Type B pancreatic cell (in vitro differentiated cells): ENCODE measurements at regions not wholly inside any gene's neighbourhood (a gene's known extent, or its start where the extent isn't known, plus 50 kb on each side); places are given as distances from the start of the nearest gene placed in this dataset.
"Not testable (repeated sequence)": the region's sequence is repeated elsewhere in the genome, so short reads cannot be mapped to it uniquely, and the experiment has no call there.

Experiments
- DNase-seq: peaks from one replicate; pipeline ENCODE4 v3.0.0; 2021; ENCODE audit warnings: mixed read lengths; ENCODE audit not compliant: unreplicated experiment; ENCODE audit errors: extremely low spot score
- H3K27ac Mint-ChIP-seq: 2 replicates; pipeline ENCODE4 v1.8.0; 2021; ENCODE audit warnings: mild to moderate bottlenecking, mixed read lengths
- H3K27me3 Mint-ChIP-seq: 2 replicates; pipeline ENCODE4 v1.8.0; 2021; ENCODE audit warnings: mixed read lengths
- H3K36me3 Mint-ChIP-seq: 2 replicates; pipeline ENCODE4 v1.8.0; 2021; ENCODE audit warnings: mixed read lengths
- H3K4me1 Mint-ChIP-seq: one replicate; pipeline ENCODE4 v1.8.0; 2021; ENCODE audit warnings: mixed read lengths; ENCODE audit not compliant: unreplicated experiment
- H3K4me3 Mint-ChIP-seq: 2 replicates; pipeline ENCODE4 v1.8.0; 2021; ENCODE audit warnings: mild to moderate bottlenecking, mixed read lengths
- H3K9me3 Mint-ChIP-seq: 2 replicates; pipeline ENCODE4 v1.8.0; 2021; ENCODE audit warnings: mixed read lengths
- CTCF ChIP-seq: fragments of 200-600 bp; sonication (generic); conservative IDR thresholded peaks from 2 replicates; pipeline ENCODE4 v1.5.0; 2021; ENCODE audit warnings: antibody characterized with exemption, mild to moderate bottlenecking

GRCh38 chr7:149586646-149587645 is 89.3 kb upstream of the ZNF746 start:
- peaks cover 5% of the 10 kb centered on the region for H3K9me3 Mint-ChIP-seq
- H3K27ac Mint-ChIP-seq: no peak overlapping the region
- no peaks in the 10 kb centered on the region for H3K27me3 Mint-ChIP-seq
- no peak for DNase-seq
- peaks cover 67% of the 10 kb centered on the region for H3K36me3 Mint-ChIP-seq
- no peak for TF ChIP-seq CTCF
- H3K4me1 Mint-ChIP-seq: no peaks in the 10 kb centered on the region
- H3K4me3 Mint-ChIP-seq: no peak overlapping the region

GRCh38 chr7:149584530-149584929 is 86.9 kb upstream of the ZNF746 start:
- no peak overlapping the region for H3K4me3 Mint-ChIP-seq
- H3K27me3 Mint-ChIP-seq: no peaks in the 10 kb centered on the region
- no peak for TF ChIP-seq CTCF
- H3K9me3 Mint-ChIP-seq: peaks cover 5% of the 10 kb centered on the region
- H3K4me1 Mint-ChIP-seq: no peaks in the 10 kb centered on the region
- H3K27ac Mint-ChIP-seq: no peak overlapping the region
- peaks cover 76% of the 10 kb centered on the region for H3K36me3 Mint-ChIP-seq
- no peak for DNase-seq

- no peaks in the 10 kb centered on the region for H3K4me1 Mint-ChIP-seq
- no peak for TF ChIP-seq CTCF
- H3K36me3 Mint-ChIP-seq: peaks cover 74% of the 10 kb centered on the region
- H3K9me3 Mint-ChIP-seq: peaks cover 5% of the 10 kb centered on the region
- H3K27ac Mint-ChIP-seq: no peak overlapping the region
- H3K27me3 Mint-ChIP-seq: no peaks in the 10 kb centered on the region
- DNase-seq: no peak
- H3K4me3 Mint-ChIP-seq: no peak overlapping the region
Observed at GRCh38 chr7:149584009-149584408, 86.4 kb upstream of the ZNF746 start.

GRCh38 chr7:149580328-149580727 is 82.7 kb upstream of the ZNF746 start:
- H3K4me3 Mint-ChIP-seq: no peak overlapping the region

GRCh38 chr7:149579365-149579764 is 81.8 kb upstream of the ZNF746 start:
- H3K27ac Mint-ChIP-seq, H3K4me1 Mint-ChIP-seq, H3K4me3 Mint-ChIP-seq, H3K27me3 Mint-ChIP-seq, DNase-seq: not testable (repeated sequence)
- peaks cover 58% of the 10 kb centered on the region for H3K36me3 Mint-ChIP-seq
- H3K9me3 Mint-ChIP-seq: peaks cover 12% of the 10 kb centered on the region

More at GRCh38 chr7:149580328-149580727, 82.7 kb upstream of the ZNF746 start:
- Mint-ChIP-seq H3K9me3 (peaks cover 12% of the 10 kb centered on the region), H3K4me1 (no peaks in the 10 kb centered on the region), H3K27ac (no peak overlapping the region), H3K27me3 (no peaks in the 10 kb centered on the region), H3K36me3 (peaks cover 66% of the 10 kb centered on the region)
- no peak for TF ChIP-seq CTCF
- no peak for DNase-seq

GRCh38 chr7:149574428-149574827 is 76.8 kb upstream of the ZNF746 start:
- not testable (repeated sequence) for H3K4me1 Mint-ChIP-seq, H3K27ac Mint-ChIP-seq, DNase-seq, H3K27me3 Mint-ChIP-seq, H3K4me3 Mint-ChIP-seq
- H3K36me3 Mint-ChIP-seq: peaks cover 33% of the 10 kb centered on the region
- peaks cover 28% of the 10 kb centered on the region for H3K9me3 Mint-ChIP-seq
